ENCODE measurements at regions not wholly inside any gene's neighbourhood (a gene's known extent, or its start where the extent isn't known, plus 50 kb on each side); places are given as distances from the start of the nearest gene placed in this dataset.

- no peak for DNase-seq (ENCODE audit: low read depth)
- TF ChIP-seq CTCF (IDR thresholded peaks at IDR 0.05; ENCODE audit: control insufficient read depth, extremely low read depth, insufficient read depth) = no peak
- no peak overlapping the region for H3K4me3 ChIP-seq (ENCODE audit: low read depth, low read length)
Observed at GRCh38 chr7:156192921-156193320, 380.7 kb upstream of the SHH start.

GRCh38 chr7:156191090-156191489 is 378.8 kb upstream of the SHH start:
- DNase-seq (ENCODE audit: low read depth) = no peak
- TF ChIP-seq CTCF (IDR thresholded peaks at IDR 0.05; ENCODE audit: control insufficient read depth, extremely low read depth, insufficient read depth) = no peak
- no peak overlapping the region for H3K4me3 ChIP-seq (ENCODE audit: low read depth, low read length)

- TF ChIP-seq CTCF (IDR thresholded peaks at IDR 0.05; ENCODE audit: control insufficient read depth, extremely low read depth, insufficient read depth) = no peak
- no peak for DNase-seq (ENCODE audit: low read depth)
- H3K4me3 ChIP-seq (ENCODE audit: low read depth, low read length) = no peak overlapping the region
Observed at GRCh38 chr7:156185076-156185475, 372.8 kb upstream of the SHH start.

GRCh38 chr7:156184164-156184563 is 371.9 kb upstream of the SHH start:
- no peak for TF ChIP-seq CTCF (IDR thresholded peaks at IDR 0.05; ENCODE audit: control insufficient read depth, extremely low read depth, insufficient read depth)
- no peak overlapping the region for H3K4me3 ChIP-seq (ENCODE audit: low read depth, low read length)
- no peak for DNase-seq (ENCODE audit: low read depth)

GRCh38 chr7:156180451-156181229 is 368.4 kb upstream of the SHH start:
- TF ChIP-seq CTCF (IDR thresholded peaks at IDR 0.05; ENCODE audit: control insufficient read depth, extremely low read depth, insufficient read depth) = no peak

GRCh38 chr7:156179872-156180390 is 367.7 kb upstream of the SHH start:
- no peak for DNase-seq (ENCODE audit: low read depth)
- TF ChIP-seq CTCF (IDR thresholded peaks at IDR 0.05; ENCODE audit: control insufficient read depth, extremely low read depth, insufficient read depth) = no peak
- no peak overlapping the region for H3K4me3 ChIP-seq (ENCODE audit: low read depth, low read length)

More at GRCh38 chr7:156180451-156181229, 368.4 kb upstream of the SHH start:
- no peak overlapping the region for H3K4me3 ChIP-seq (ENCODE audit: low read depth, low read length)
- DNase-seq (ENCODE audit: low read depth) = no peak

GRCh38 chr7:156178857-156179256 is 366.6 kb upstream of the SHH start:
- H3K4me3 ChIP-seq (ENCODE audit: low read depth, low read length) = no peak overlapping the region
- no peak for TF ChIP-seq CTCF (IDR thresholded peaks at IDR 0.05; ENCODE audit: control insufficient read depth, extremely low read depth, insufficient read depth)
- no peak for DNase-seq (ENCODE audit: low read depth)

All from LNCaP clone FGC (cell line).